Lower leg skin (tissue), 3 donors: ENCODE measurements at regions not wholly inside any gene's neighbourhood (a gene's known extent, or its start where the extent isn't known, plus 50 kb on each side); places are given as distances from the start of the nearest gene placed in this dataset.

Experiments used
- CTCF ChIP-seq, 3 donors: fragments of 450-650 bp; IDR thresholded peaks; one replicate each; pipeline ENCODE4 v1.5.1; 2016; ENCODE audit warnings: antibody characterized with exemption in 3 of 3, mild to moderate bottlenecking in 3 of 3, moderate library complexity in 2 of 3
- POLR2A ChIP-seq, 2 donors: fragments of 450-650 bp; IDR thresholded peaks; one replicate each; pipeline ENCODE4 v1.6.1; 2016 to 2017; ENCODE audit warnings: antibody characterized with exemption in 2 of 2, mild to moderate bottlenecking in 1 of 2, moderate library complexity in 1 of 2

GRCh38 chr13:63161219-63161618 lies 1745.6 kb upstream of the PCDH20 start:
- TF ChIP-seq CTCF (IDR thresholded peaks at IDR 0.05) (no peak), POLR2A (IDR thresholded peaks at IDR 0.05) (no peak)
